ENCODE measurements at regions not wholly inside any gene's neighbourhood (a gene's known extent, or its start where the extent isn't known, plus 50 kb on each side); places are given as distances from the start of the nearest gene placed in this dataset.

DNA sequence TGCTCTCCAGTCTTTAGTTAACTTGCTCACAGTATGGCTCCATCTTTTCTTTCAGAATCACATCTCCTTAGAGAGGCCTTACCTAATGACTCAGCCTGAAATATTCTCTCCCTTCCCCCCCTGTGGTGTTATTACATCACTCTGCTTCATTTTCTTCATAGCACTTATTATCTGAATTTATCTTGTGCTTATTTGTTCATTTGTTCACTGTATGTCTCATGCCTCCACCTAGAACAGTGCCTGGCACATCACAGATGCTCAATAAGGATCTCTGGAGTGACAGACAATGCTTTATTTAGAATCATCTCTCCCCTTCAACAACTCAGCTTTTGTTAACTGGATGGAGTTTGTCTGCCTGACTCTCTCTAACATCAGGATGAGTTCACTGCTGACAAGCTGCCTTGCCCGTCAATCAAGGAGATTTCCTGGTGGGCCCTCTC lies 96.6 kb upstream of the MAN1A1 start:
- TF ChIP-seq, protein P1, sequence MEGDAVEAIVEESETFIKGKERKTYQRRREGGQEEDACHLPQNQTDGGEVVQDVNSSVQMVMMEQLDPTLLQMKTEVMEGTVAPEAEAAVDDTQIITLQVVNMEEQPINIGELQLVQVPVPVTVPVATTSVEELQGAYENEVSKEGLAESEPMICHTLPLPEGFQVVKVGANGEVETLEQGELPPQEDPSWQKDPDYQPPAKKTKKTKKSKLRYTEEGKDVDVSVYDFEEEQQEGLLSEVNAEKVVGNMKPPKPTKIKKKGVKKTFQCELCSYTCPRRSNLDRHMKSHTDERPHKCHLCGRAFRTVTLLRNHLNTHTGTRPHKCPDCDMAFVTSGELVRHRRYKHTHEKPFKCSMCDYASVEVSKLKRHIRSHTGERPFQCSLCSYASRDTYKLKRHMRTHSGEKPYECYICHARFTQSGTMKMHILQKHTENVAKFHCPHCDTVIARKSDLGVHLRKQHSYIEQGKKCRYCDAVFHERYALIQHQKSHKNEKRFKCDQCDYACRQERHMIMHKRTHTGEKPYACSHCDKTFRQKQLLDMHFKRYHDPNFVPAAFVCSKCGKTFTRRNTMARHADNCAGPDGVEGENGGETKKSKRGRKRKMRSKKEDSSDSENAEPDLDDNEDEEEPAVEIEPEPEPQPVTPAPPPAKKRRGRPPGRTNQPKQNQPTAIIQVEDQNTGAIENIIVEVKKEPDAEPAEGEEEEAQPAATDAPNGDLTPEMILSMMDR (conservative IDR thresholded peaks at IDR 0.05; ENCODE audit: low read depth in 2 of 2), result no peak
- TF ChIP-seq EZH2 (IDR thresholded peaks at IDR 0.05; ENCODE audit: low read depth, unreplicated experiment) (no peak), POLR2AphosphoS5 (IDR thresholded peaks at IDR 0.05; ENCODE audit: low read depth) (no peak)
